HG03457 (cell line): ENCODE measurements at regions not wholly inside any gene's neighbourhood (a gene's known extent, or its start where the extent isn't known, plus 50 kb on each side); places are given as distances from the start of the nearest gene placed in this dataset.

Experiments
- ATAC-seq: cut with Tn5 transposase; IDR thresholded peaks from one replicate; pipeline ENCODE4 v1.9.1; 2021; ENCODE audit warnings: moderate number of reproducible peaks; ENCODE audit not compliant: unreplicated experiment

DNA sequence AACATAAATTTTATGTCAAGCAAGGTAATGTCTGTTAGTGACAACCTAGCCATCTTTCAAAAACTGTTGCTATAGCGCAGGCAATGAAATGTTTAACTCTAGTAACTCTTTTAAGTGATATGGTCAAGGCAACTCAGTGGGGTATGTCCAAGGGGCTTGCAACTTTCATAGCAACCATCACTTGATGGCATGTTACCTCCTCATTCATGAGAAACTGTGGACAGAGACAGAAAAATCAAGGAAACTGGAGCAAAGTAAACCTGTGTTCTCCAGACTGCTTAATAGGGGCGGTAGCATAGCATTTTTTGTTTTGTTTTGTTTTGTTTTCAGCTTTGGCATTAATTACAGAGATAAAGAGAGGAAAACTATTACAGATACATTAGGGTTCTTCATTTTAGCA lies 1456.8 kb upstream of the AGA start:
- ATAC-seq: no peak

GRCh38 chr4:178917756-178918155 lies 1475.5 kb upstream of the AGA start:
- no peak for ATAC-seq

DNA sequence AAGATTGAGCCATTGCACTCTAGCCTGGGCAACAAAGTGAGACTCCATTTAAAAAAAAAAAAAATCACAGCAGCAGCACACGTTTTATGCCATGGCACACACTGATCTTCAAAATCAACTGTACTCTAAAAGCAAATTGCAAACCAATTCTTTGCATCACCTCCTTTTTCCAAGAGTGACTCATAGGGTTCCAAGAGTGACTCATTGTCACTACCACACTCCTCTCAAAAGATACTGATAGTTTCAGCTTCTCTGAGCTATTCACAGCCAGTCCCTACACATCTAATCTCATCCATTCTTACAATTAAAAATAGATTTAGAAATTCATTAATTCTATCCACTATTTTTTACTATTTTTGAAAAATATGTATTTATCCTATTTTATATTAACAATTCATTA lies 1494.9 kb upstream of the AGA start:
- no peak for ATAC-seq

DNA sequence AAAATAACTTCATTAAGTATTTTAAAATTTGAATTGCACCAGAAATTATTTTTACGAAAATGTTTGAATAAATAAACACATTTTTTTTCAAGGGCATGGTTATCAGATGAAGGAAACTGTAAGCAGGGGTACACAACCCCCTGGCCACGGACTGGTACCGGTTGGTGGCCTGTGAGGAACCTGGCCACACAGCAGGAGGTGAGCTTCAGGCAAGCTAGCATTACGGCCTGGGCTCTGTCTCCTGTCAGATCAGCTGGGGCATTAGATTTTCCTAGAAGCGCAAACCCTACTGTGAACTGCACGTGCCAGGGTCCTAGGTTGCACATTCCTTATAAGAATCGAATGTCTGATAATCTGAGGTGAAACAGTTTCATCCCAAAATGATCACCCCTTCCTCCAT lies 1499.7 kb upstream of the AGA start:
- no peak for ATAC-seq

DNA sequence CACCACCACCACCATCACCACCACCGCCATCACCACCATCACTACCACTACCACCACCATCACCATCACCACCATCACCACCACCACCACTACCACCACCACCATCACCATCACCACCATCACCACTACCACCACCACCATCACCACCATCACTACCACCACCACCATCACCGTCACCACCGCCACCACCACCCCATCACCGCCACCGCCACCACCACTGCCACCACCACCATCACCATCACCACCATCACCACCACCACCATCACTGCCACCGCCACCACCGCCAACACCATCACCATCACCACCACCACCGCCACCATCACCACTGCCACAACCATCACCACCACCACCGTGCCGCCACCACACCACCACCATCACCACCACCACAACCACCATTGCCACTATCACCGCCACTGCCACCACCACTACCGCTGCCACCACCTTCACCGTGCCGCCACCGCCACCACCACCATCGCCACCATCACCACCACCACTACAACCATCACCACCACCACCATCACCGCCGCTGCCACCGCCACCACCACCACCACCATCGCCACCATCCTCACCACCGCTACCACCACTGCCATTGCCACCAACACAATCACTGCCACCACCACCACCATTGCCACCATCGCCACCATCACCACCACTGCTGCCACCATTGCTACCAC lies 1511.3 kb upstream of the AGA start:
- no peak for ATAC-seq

DNA sequence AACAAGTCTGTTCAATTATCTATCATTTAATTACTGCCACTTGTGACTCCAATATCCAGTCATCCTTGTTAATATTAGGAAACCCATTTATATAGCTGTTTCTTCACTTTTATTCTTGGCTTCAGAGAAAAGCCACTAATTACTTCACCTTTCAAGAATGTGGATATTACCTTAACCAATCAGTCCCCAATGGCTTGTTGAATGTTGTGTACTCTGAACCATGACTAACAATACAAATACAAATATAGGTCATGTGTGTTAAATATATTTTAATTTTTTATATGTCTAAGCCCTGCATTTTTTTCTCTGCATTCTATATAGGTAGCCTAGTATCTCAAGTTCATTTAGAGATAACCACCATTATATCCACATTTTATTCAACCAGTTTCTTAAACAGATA lies 1513.4 kb upstream of the AGA start:
- ATAC-seq: no peak

GRCh38 chr4:178958725-178959440 lies 1516.6 kb upstream of the AGA start:
- no peak for ATAC-seq

DNA sequence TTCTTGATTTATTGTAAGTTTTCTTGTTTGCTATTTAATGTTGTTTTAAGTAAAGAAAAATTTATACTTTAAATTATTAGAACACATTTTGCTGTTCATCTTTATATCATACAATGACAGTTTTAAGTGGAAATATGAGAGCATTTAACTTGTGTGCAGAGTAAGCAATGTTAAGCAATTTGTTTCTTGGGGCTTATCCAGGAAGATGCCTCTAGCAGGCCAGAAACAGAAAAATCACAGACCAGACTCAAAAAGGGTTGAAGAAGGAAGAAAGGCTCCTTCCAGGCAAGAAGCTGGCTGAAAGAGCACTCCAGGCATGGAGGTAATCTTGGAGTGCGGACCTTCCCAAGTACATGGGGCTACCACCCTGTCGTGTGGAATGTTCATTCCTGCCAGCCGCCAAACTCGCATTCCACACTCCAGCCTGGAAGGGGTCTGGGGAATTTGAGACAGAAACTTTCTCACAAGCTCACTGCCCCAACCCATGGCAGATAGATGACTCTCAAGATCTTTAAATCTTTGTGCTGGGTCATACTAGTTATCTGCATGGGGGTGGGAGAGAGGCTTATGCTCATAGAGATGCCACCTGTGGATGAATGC lies 1521.3 kb upstream of the AGA start:
- no peak for ATAC-seq

- no peak for ATAC-seq
Measured at GRCh38 chr4:178966644-178967043, 1524.4 kb upstream of the AGA start.

DNA sequence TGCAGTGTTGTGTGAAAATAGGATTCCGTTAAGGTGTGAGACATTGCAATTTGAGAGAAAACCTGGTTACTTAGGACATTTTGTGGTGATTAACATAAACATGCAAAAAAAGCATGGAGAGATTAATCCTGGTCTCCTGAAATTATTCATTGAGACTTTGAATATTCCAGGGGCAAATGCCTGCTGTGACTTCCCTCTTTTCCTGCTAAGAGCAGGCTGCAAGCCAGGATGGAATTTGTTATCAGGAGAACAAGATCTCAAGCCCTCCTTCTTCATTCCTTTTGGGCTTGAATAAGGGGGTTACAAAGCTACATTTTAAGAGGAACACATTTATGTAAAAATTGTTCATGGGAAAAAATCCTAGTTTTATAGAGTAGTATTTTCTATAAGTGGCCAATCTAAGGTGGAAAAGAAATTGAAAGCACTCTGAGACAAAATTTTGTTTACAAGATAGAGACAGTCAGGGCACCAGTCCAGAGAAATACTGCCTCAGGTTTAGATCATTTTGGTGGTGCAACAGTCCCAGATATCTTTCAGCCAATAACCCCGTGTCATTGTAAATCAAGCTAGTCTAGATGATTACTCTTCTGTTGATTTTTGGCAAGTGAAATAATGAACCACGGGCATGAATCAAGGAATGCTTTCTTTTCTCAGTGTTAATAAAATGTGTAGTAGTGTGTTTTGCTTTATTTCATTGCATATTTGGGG lies 1528.3 kb upstream of the AGA start:
- no peak for ATAC-seq

GRCh38 chr4:178976861-178977260 lies 1534.6 kb upstream of the AGA start:
- ATAC-seq: no peak

DNA sequence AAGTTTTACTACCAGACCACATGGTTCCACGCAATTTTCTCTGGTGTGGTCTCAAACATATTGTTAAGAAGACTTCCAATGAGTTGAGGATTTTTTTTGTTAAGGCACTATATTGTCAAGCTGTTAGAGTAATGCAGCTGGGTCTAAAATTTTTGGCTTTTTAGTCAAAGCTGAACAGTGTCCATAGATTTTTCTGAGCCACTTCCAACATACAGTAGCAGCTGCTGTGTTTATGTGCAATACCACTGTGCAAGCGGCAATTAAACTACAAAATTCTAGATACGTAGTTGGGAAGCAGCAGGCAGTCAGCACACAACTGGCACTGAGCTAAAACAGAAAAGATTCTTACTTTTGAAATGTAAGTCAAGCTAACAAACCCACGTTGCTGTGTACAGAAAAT lies 1551.1 kb upstream of the AGA start:
- ATAC-seq: no peak

GRCh38 chr4:179001918-179002317 lies 1559.7 kb upstream of the AGA start:
- no peak for ATAC-seq

- ATAC-seq: no peak
Measured at GRCh38 chr4:179007755-179008154, 1565.5 kb upstream of the AGA start.

DNA sequence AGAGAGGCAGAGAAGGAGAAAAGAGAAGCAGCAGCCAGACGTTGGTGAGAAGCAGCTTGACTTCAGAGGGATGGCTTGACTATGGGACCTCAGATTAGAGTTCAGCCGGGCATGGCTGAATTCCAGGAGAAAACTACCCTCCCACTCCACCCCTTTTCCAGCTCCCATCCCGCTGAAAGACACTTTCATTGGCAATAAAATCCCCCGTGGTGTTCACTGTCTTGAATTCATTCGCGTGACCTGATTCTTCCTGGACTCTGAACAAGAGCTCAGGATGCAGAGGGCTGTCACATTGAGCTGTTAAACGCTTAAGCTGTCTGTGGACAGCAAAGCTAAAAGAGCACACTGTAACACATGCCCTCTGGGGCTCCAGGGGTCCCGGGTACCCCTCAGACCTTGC lies 1575.3 kb upstream of the AGA start:
- no peak for ATAC-seq

GRCh38 chr4:179027569-179027968 lies 1585.3 kb upstream of the AGA start:
- ATAC-seq: no peak

- ATAC-seq: no peak
Measured at GRCh38 chr4:179028321-179028720, 1586.1 kb upstream of the AGA start.

DNA sequence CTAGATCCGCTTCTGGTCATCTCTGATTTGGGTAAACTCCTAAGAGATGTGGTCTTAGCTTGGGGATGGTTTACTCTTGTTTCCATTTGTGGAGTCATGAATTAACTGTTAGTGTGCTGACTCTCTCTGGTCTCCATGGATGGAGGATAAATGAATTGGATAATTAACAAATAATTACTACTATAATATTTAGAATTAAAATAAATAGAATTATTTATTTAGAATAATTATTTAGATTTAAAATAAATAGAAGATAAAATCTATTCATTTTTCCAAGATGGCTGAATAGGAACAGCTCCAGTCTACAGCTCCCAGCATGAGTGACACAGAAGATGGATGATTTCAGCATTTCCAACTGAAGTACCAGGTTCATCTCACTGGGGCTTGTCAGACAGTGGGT lies 1587.4 kb upstream of the AGA start:
- no peak for ATAC-seq

- ATAC-seq: no peak
Measured at GRCh38 chr4:179040259-179040658, 1598.0 kb upstream of the AGA start.

- no peak for ATAC-seq
Measured at GRCh38 chr4:179048839-179049453, 1606.7 kb upstream of the AGA start.

GRCh38 chr4:179051206-179051605 lies 1609.0 kb upstream of the AGA start:
- ATAC-seq: no peak
